ENCODE measurements at regions not wholly inside any gene's neighbourhood (a gene's known extent, or its start where the extent isn't known, plus 50 kb on each side); places are given as distances from the start of the nearest gene placed in this dataset.

DNA sequence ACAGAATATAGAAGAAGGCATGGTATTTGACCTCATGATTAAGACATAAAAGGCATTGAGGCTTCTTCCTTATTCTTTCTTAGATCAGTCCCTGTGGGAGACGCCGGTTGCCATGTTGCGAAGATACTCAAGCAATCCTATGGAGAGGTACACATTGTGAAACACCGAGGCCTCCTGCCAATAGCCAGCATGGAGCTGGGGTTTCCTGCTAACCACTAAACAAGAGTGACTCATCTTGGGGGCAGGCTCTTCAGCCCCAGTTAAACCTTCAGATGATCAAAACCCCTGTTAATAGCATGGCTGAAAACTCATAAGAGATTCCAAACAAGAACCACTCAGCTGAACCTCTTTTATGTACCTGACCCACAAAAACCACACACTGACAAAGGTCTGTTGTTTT lies 478.8 kb downstream of the CD83 start:
- TF ChIP-seq, protein P1, sequence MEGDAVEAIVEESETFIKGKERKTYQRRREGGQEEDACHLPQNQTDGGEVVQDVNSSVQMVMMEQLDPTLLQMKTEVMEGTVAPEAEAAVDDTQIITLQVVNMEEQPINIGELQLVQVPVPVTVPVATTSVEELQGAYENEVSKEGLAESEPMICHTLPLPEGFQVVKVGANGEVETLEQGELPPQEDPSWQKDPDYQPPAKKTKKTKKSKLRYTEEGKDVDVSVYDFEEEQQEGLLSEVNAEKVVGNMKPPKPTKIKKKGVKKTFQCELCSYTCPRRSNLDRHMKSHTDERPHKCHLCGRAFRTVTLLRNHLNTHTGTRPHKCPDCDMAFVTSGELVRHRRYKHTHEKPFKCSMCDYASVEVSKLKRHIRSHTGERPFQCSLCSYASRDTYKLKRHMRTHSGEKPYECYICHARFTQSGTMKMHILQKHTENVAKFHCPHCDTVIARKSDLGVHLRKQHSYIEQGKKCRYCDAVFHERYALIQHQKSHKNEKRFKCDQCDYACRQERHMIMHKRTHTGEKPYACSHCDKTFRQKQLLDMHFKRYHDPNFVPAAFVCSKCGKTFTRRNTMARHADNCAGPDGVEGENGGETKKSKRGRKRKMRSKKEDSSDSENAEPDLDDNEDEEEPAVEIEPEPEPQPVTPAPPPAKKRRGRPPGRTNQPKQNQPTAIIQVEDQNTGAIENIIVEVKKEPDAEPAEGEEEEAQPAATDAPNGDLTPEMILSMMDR (IDR thresholded peaks at IDR 0.05): no peak
- TF ChIP-seq POLR2A (IDR thresholded peaks at IDR 0.05) (no peak), POLR2AphosphoS5 (IDR thresholded peaks at IDR 0.05) (no peak), EP300 (IDR thresholded peaks at IDR 0.05) (no peak)
